ENCODE measurements at regions not wholly inside any gene's neighbourhood (a gene's known extent, or its start where the extent isn't known, plus 50 kb on each side); places are given as distances from the start of the nearest gene placed in this dataset.

- Histone ChIP-seq H3K4me2 (ENCODE audit: insufficient read depth in 1 of 2, low read depth in 2 of 2, low read length in 2 of 2) (no peak overlapping the region), H2BK120ac (replicated peaks; ENCODE audit: low read depth, low read length) (no peak overlapping the region), H4K91ac (replicated peaks; ENCODE audit: insufficient read length, low read length) (no peak overlapping the region), H2AFZ (ENCODE audit: low read length) (no peak overlapping the region), H4K20me1 (replicated peaks in 1 of 2; ENCODE audit: control insufficient read depth in 1 of 2, insufficient read depth in 2 of 2, low read length in 2 of 2) (no peaks in the 10 kb centered on the region), H2AK5ac (ENCODE audit: low read depth, low read length) (no peak overlapping the region), H3K23me2 (ENCODE audit: low read depth, low read length) (no peaks in the 10 kb centered on the region), H3K4ac (replicated peaks; ENCODE audit: insufficient read length, low read depth, low read length) (no peak overlapping the region), H3K56ac (replicated peaks; ENCODE audit: insufficient read length, low read depth, low read length) (no peak overlapping the region), H3K79me1 (ENCODE audit: low read depth, low read length) (no peaks in the 10 kb centered on the region), H3K27ac (ENCODE audit: low read depth, low read length) (no peak overlapping the region), H3K4me1 (replicated peaks in 1 of 4; ENCODE audit: control insufficient read depth in 3 of 4, insufficient read depth in 4 of 4, low read length in 3 of 4) (no peaks in the 10 kb centered on the region), H3K79me2 (ENCODE audit: control insufficient read depth in 1 of 2, insufficient read depth in 2 of 2, low read length in 2 of 2) (no peaks in the 10 kb centered on the region), H4K5ac (ENCODE audit: insufficient read length, low read depth, low read length) (no peak overlapping the region), H3K27me3 (replicated peaks in 1 of 4; ENCODE audit: control insufficient read depth in 3 of 4, extremely low read depth in 1 of 4, insufficient read depth in 3 of 4, low read length in 3 of 4) (no peaks in the 10 kb centered on the region), H3K9ac (replicated peaks in 1 of 4; ENCODE audit: extremely low read depth in 1 of 4, low read depth in 3 of 4, low read length in 3 of 4) (no peak overlapping the region), H2BK15ac (ENCODE audit: low read length) (no peak overlapping the region), H2BK20ac (ENCODE audit: low read length) (no peak overlapping the region), H3K18ac (ENCODE audit: extremely low read depth, low read length) (no peak overlapping the region), H2BK12ac (ENCODE audit: low read depth, low read length) (no peak overlapping the region), H3K9me3 (ENCODE audit: insufficient read depth in 2 of 2, low read depth in 1 of 2, low read length in 1 of 2) (no peaks in the 10 kb centered on the region), H3K4me3 (ENCODE audit: extremely low read depth in 1 of 4, insufficient read depth in 2 of 4, low read depth in 3 of 4, low read length in 4 of 4) (no peak overlapping the region), H4K8ac (ENCODE audit: extremely low read depth, insufficient read depth, low read length) (no peak overlapping the region), H2BK5ac (ENCODE audit: low read depth, low read length) (no peak overlapping the region), H3K14ac (ENCODE audit: insufficient read length) (no peak overlapping the region), H3K23ac (ENCODE audit: insufficient read length) (no peak overlapping the region), H3K36me3 (ENCODE audit: control insufficient read depth in 2 of 4, insufficient read depth in 4 of 4, low read length in 3 of 4) (no peaks in the 10 kb centered on the region)
- FAIRE-seq: no peak
- ChIA-PET POLR2A (ENCODE audit: partially characterized antibody) (interaction anchor here (1.2 kb wide), 1 partner anchor 10 kb away, joined by 3 read pairs; no protein-coding TSS in a partner anchor), CTCF (ENCODE audit: partially characterized antibody) (no interaction called here)
- TF ChIP-seq TCF12 (IDR thresholded peaks at IDR 0.05; ENCODE audit: low read depth, low read length): no peak
- no peak for TF ChIP-seq FOSL1 (IDR thresholded peaks at IDR 0.05; ENCODE audit: insufficient read depth, low read depth, low read length)
- no peak for TF ChIP-seq BCL11A (IDR thresholded peaks at IDR 0.05; ENCODE audit: low read depth in 2 of 2, low read length in 2 of 2)
- no peak for TF ChIP-seq HDAC2 (IDR thresholded peaks at IDR 0.05; ENCODE audit: borderline replicate concordance in 1 of 2, low read depth in 2 of 2, low read length in 2 of 2)
- no peak for TF ChIP-seq ASH2L (IDR thresholded peaks at IDR 0.05; ENCODE audit: low read length)
- no peak for TF ChIP-seq ZNF274 (IDR thresholded peaks at IDR 0.05; ENCODE audit: borderline replicate concordance, extremely low read depth, low read length)
- no peak for TF ChIP-seq CHD2 (IDR thresholded peaks at IDR 0.05; ENCODE audit: low read length)
- no peak for TF ChIP-seq TBP (IDR thresholded peaks at IDR 0.05; ENCODE audit: low read depth, low read length)
- no peak for TF ChIP-seq MAX (IDR thresholded peaks at IDR 0.05)
- TF ChIP-seq POLR2A (IDR thresholded peaks at IDR 0.05; ENCODE audit: control extremely low read depth in 1 of 2, low read depth in 2 of 2, low read length in 2 of 2): no peak
- TF ChIP-seq NRF1 (IDR thresholded peaks at IDR 0.05; ENCODE audit: low read depth, low read length): no peak
- TF ChIP-seq SP1 (IDR thresholded peaks at IDR 0.05; ENCODE audit: low read depth, low read length): no peak
- no peak for TF ChIP-seq KDM1A (IDR thresholded peaks at IDR 0.05; ENCODE audit: borderline replicate concordance, low read length)
- DNase-seq (ENCODE audit: low read depth in 1 of 2, low spot score in 2 of 2): no peak
Measured at GRCh38 chr3:18080198-18080689, 337.8 kb upstream of the TBC1D5 start.

Measured in H1 (cell line).